PFSK-1 (cell line): ENCODE measurements at regions not wholly inside any gene's neighbourhood (a gene's known extent, or its start where the extent isn't known, plus 50 kb on each side); places are given as distances from the start of the nearest gene placed in this dataset.

Experiments
- FOXP2 ChIP-seq: optimal IDR thresholded peaks from 2 replicates; pipeline ENCODE3; 2011; ENCODE audit warnings: borderline replicate concordance, control low read depth, inconsistent platforms; ENCODE audit not compliant: insufficient read depth; ENCODE audit errors: extremely low read length, extremely low read depth
- POLR2AphosphoS5 ChIP-seq: IDR thresholded peaks from 2 replicates; pipeline ENCODE4 v1.6.1; 2012; ENCODE audit warnings: low read depth, mild to moderate bottlenecking, control low read depth, low read length, moderate library complexity
- SIN3A ChIP-seq: IDR thresholded peaks from 2 replicates; pipeline ENCODE4 v1.6.1; 2012; ENCODE audit warnings: mild to moderate bottlenecking, low read length, moderate library complexity, borderline replicate concordance; ENCODE audit not compliant: insufficient read depth
- TAF1 ChIP-seq: IDR thresholded peaks from 2 replicates; pipeline ENCODE4 v1.6.1; 2012; ENCODE audit warnings: low read length, control low read depth, borderline replicate concordance; ENCODE audit not compliant: insufficient read depth
- TF ChIP-seq, protein P1 (sequence below), 2 experiments: IDR thresholded peaks; 2 replicates each; pipeline versions ENCODE4 v1.6.1 to v1.8.0; 2011 to 2012; ENCODE audit warnings: low read depth in 2 of 2, low read length in 2 of 2, control low read depth in 1 of 2, inconsistent platforms in 1 of 2, mild to moderate bottlenecking in 1 of 2, moderate library complexity in 1 of 2; ENCODE audit not compliant: insufficient read depth in 1 of 2

DNA sequence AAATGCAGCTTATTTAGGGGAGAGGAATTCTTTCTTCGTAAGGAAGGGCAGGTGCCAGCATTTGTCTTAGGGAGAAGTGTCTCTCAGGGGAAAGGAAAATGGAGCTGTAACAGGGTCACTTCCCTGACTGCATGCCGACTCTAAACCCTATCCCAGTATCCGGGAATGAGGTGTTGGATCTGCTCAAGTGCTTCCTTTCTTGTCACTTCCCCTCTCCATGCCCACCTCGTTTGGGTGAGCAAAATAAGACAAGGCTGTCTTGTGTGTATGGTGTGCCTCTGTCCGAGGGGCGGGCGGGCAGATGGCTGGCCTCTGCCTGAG, 230.1 kb upstream of the TPM1 start:
- TF ChIP-seq TAF1, result no peak
- TF ChIP-seq POLR2AphosphoS5, result no peak
- TF ChIP-seq FOXP2, result no peak
- TF ChIP-seq, protein P1, sequence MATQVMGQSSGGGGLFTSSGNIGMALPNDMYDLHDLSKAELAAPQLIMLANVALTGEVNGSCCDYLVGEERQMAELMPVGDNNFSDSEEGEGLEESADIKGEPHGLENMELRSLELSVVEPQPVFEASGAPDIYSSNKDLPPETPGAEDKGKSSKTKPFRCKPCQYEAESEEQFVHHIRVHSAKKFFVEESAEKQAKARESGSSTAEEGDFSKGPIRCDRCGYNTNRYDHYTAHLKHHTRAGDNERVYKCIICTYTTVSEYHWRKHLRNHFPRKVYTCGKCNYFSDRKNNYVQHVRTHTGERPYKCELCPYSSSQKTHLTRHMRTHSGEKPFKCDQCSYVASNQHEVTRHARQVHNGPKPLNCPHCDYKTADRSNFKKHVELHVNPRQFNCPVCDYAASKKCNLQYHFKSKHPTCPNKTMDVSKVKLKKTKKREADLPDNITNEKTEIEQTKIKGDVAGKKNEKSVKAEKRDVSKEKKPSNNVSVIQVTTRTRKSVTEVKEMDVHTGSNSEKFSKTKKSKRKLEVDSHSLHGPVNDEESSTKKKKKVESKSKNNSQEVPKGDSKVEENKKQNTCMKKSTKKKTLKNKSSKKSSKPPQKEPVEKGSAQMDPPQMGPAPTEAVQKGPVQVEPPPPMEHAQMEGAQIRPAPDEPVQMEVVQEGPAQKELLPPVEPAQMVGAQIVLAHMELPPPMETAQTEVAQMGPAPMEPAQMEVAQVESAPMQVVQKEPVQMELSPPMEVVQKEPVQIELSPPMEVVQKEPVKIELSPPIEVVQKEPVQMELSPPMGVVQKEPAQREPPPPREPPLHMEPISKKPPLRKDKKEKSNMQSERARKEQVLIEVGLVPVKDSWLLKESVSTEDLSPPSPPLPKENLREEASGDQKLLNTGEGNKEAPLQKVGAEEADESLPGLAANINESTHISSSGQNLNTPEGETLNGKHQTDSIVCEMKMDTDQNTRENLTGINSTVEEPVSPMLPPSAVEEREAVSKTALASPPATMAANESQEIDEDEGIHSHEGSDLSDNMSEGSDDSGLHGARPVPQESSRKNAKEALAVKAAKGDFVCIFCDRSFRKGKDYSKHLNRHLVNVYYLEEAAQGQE (IDR thresholded peaks at IDR 0.05; ENCODE audit: insufficient read depth in 1 of 2, low read depth in 2 of 2, low read length in 2 of 2), result no peak
- no peak for TF ChIP-seq SIN3A
